HG03064 (cell line): ENCODE measurements at regions not wholly inside any gene's neighbourhood (a gene's known extent, or its start where the extent isn't known, plus 50 kb on each side); places are given as distances from the start of the nearest gene placed in this dataset.
"Not testable (repeated sequence)": the region's sequence is repeated elsewhere in the genome, so short reads cannot be mapped to it uniquely, and the experiment has no call there.

Source experiments
- ATAC-seq: cut with Tn5 transposase; IDR thresholded peaks from one replicate; pipeline ENCODE4 v1.9.1; 2021; ENCODE audit warnings: low read depth; ENCODE audit not compliant: unreplicated experiment

GRCh38 chr13:70218618-70219017, 110.4 kb upstream of the KLHL1 start:
- no peak for ATAC-seq

- ATAC-seq: not testable (repeated sequence)
Observed at GRCh38 chr13:70208968-70209367, 100.7 kb upstream of the KLHL1 start.

- no peak for ATAC-seq
Observed at GRCh38 chr13:70206671-70207070, 98.4 kb upstream of the KLHL1 start.

- no peak for ATAC-seq
Observed at GRCh38 chr13:70203661-70204229, 95.5 kb upstream of the KLHL1 start.

- no peak for ATAC-seq
Observed at GRCh38 chr13:70191034-70191433, 82.8 kb upstream of the KLHL1 start.

- ATAC-seq: no peak
Observed at GRCh38 chr13:70189981-70190380, 81.7 kb upstream of the KLHL1 start.

GRCh38 chr13:70188567-70188966, 80.3 kb upstream of the KLHL1 start:
- no peak for ATAC-seq

GRCh38 chr13:70183041-70183440, 74.8 kb upstream of the KLHL1 start:
- ATAC-seq: no peak
